CD4-positive, alpha-beta T cell treated with Interleukin-4 for 1 hour (primary cell): ENCODE measurements at regions not wholly inside any gene's neighbourhood (a gene's known extent, or its start where the extent isn't known, plus 50 kb on each side); places are given as distances from the start of the nearest gene placed in this dataset.
"Not testable (repeated sequence)": the region's sequence is repeated elsewhere in the genome, so short reads cannot be mapped to it uniquely, and the experiment has no call there.

Experiments used
- DNase-seq, 2 donors: peaks; one replicate each; pipeline ENCODE4 v3.0.0-alpha.2; 2020 to 2022

DNA sequence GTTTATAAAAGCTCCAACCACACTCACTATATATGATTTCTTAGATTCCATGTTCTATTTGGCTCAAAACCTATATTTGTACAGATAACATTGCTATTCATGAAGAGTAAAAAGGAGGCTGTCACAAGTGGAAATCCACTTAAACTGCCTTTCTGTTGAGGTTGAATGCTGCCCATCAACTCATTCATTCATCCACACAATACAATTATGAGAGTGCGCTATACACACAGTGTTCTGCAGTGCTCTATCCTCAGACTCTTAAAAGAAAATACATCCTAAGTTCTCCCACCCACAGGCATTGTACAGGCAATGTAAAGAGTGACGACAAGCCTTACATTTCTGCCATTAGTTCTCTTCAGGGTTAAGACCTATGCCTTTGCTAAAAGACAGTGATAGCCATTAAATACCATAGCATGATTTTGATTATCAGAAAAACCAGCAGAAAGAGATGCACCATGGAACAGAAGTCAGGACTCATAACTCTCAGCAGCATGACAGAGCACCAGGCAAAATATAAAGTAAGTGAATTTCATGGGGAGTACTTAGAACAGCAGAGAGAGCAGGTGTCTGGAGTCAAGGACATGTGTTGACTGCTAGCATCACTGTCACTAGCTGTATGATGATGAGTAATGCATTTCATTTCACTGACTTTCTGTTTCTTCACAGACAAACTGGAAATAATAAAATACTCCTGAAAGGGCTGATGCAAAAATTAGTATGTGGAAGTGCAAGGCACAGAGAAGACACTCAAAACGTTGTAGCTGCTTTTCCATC, 218.0 kb downstream of the RBM26 start:
- no peak for DNase-seq

DNA sequence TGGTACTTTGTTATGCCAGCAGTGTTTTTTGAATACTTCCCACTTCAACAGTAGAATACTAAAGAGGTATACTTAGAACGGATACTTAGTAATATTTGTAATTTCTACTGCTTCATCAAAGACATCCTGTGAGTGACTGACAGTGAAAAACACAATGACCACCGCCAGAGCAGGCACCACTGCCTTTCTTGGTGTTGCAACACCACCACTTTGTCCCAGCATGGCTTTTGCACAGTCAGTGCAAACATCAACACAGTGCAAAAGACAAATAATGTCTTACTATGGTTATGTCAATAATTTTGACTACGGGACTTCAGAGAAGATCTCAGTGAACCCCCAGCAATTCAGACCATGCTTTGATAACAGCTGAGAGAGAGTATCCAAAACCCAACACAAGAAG, 220.5 kb downstream of the RBM26 start:
- DNase-seq: no peak

DNA sequence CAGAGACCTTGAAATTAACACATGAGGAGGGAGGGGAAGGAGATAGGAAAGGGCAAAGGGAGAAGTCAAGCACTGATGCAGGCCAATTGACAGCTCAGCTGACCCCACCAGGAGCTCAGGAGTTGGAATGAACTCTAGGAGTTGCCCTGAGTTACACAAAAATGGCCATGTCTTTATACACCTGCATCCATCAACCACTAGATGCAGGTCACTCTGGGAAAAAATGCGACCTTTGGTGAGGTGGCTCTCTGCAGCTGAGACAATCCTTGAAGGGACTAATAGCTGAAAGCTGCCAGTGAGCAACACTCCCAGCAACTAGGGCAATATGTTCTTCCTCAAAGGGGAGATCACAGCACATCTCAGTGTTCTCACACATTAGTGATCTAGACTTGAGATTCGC, 222.8 kb downstream of the RBM26 start:
- no peak for DNase-seq

DNA sequence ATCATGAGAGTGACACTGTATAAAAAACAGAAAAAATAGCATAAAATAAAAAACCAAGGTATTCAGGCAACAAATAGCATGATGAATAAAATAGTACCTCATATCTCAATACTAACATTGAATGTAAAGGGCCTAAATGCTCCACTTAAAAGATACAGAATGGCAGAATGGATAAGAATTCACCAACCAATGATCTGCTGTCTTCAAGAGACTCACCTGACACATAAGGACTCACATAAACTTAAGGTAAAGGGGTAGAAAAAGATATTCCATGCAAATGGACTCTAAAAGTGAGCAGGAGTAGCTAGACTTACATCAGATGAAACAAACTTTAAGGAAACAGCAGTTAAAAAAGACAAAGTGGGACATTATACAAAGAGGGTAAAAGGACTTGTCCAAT, 232.4 kb downstream of the RBM26 start:
- not testable (repeated sequence) for DNase-seq

DNA sequence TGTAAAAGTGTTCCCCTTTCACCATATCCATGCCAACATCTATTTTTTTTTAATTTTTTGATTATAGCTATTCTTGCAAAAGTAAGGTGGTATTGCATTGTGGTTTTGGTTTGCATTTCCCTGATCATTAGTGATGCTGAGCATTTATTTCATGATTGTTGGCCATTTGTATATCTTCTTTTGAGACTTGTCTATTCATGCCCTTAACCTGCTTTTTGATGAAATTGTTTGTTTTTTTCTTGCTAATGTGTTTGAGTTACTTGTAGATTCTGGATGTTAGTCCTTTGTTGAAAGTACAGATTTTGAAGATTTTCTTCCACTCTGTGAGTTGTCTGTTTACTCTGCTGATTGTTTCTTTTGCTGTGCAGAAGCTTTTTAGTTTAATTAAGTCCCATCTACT, 233.1 kb downstream of the RBM26 start:
- not testable (repeated sequence) for DNase-seq

DNA sequence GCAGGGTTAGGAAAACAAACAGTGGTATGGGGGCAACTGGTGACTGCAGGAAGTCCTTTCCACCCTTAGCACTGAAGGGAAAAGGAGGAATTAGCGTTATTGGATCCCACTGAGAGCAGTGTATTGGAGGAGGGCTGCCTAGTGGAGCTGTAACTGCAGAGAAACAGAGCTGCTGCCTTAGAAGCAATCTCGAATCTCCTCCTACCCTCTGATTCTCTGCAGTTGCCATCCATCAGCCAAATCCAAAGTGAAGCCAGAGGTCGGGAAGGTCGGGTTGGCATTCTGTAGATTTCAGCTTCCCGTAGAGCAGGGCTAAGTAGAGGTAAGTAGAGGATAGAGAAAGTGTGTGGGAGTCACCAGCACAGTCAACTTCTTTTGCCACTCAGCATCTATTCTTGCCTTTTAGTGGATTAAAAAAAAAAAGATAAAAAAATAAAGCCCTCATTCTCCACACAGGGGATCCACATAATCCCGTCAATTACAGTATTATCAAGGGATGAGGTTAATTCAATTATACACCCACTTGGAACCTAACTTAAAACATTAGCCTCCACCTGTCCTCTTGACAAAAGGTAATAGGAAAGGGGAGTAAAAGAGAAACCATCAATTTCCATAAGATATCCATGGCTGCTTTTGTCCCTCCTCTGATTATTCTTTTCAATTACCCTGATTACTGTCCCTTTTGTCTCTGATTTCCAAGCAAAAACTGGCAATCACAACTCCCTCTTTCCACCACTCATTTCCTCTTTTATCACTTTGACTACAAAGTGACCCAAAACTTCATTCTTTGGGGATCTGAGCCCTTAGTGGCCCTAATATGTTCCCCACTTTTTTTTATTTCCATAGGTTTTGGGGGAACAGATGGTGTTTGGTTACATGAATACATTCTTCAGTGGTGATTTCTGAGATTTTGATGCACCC, 234.7 kb downstream of the RBM26 start:
- no peak for DNase-seq

DNA sequence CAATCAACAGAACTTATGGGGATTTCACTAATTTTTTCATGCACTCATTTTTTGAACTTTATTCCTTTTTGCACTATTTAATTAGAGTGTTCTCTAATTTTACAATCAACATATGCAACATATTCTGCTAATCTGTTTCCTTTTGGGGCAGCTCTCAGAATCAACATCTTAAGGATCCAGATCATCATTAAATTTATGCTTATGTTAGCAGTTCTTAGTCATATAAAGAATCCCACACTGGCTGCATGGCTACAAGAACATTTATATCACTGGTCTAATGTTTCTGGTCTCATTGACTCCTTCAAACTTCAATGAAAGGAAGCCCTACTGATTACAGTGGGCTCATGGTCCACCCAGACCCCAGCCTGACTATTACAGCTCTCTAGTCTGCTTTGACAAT, 245.2 kb downstream of the RBM26 start:
- no peak for DNase-seq

DNA sequence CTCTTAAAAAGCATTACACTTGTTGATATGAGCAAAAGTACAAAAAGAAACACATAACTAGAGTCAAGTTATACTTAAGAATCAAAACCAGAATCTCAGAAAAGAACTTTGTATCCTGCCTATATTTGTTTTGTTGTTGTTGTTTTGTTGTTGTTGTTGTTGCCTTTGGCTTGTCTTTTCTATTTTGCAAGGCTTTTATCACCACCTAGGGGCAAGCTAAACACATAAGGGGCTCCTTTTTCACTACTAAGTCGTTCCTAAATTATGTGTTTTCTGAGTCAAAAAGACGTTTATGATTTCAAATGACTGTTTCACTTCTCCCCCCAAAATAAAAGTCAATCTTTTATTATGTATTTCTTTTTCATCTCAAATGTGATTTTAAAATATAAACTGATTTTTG, 250.2 kb downstream of the RBM26 start:
- DNase-seq: no peak

DNA sequence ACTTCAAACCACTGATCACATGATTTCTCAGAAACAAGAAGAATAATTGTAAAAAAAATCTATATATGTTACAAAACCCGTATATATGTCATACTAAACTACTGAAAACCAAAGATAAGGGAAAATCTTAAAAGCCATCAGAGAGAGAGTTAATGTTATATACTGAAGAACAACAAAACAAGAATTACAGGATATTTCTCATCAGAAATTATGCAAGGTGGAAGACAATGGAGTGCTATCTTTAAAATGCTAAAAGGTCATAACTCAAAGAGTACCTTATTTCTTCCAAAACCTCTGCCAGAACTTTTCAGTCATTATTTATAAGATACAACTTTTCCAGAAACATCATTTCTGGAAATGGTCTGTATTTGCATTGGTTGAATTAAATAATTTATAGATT, 256.8 kb downstream of the RBM26 start:
- no peak for DNase-seq

DNA sequence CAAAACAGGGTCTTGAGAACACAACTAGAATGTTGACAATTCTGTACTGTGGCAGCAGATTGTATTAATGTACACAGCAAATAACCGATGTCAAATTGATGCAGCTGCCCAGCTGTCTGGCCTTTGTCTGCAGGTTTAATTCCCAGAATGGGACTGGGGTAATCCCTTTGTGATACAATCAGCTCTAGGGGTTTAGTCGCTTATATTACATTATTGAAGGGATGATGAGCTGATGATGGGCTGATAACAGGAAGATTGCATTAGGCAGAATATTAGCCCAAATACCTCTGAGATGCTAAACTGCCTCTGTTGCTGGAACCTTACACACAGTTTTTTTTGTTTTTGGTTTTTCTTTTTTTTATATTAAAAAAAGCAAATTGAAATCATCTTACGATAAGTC, 265.0 kb downstream of the RBM26 start:
- no peak for DNase-seq

DNA sequence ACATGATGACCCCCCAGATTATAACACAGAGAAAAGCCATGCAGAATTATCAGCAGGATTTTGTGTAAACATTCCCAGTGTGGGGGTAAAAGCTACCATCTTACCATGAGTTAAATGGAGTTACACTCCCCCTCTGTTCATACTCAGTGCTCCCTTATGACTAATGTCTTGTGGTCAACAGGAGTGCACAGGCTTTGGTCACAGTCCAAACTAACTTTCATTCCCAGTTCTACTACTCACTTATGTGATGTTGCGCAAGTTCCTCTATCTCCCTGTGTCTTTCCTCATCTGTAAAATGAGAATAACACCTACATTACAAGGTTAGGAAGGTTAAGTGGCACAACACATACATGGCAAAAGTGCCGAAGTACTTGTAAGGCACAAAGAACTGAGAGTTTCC, 277.9 kb downstream of the RBM26 start:
- no peak for DNase-seq

DNA sequence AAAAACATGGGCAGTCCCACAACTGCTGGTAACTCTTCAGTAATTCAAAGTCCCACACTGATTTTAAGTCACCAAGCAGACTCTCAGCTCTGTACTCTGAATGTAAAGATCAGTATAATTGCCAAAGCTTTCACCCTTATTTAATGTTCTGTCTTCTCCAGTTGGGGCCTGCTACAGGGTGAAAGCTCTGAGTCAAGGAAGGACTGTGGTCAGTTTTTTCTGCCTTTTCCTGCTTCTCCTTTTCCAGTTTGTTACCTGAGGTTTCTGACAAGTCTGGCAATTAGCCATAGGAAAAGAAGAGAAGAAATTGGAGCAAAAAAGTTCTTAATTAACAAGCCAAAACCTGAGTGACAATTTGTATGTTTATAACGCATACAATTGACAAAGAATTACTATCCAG, 279.3 kb downstream of the RBM26 start:
- no peak for DNase-seq

DNA sequence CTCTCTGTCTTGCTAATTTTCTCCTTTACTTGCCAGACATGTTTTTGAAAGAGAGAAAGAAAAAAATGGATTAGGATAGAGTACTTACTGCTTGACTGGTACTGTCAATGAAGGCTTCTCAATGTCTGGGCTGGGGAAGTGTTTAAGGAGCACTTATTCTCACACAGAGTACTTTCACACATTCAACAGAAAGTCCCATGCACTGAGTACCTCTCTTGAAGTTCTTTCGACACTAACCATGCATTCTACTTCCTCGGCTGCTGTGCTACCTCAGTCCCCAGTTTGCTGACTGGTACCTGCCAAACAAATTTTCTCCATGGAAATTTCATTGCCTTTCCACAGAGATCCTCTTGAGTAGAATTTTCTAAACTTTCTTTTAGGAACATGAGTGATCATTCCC, 281.9 kb downstream of the RBM26 start:
- no peak for DNase-seq

DNA sequence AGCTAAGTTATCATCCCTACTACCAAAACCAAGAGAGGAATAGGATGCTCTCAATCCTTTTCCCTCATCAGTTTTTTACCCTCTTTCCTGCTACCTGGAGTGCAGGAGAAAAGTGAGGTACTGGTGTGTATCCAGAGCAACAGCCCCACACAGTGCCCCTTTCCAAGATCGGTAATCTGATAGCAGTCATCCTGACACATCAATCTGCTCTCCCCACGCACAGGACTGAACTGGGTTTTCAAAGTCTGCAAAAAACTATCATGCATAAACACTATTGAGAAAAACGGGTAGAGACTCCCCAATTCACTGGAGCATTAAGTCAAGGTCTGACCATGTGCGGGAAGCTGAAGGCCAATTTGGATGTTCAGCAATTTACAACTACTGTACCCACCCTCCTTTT, 284.8 kb downstream of the RBM26 start:
- DNase-seq: no peak

DNA sequence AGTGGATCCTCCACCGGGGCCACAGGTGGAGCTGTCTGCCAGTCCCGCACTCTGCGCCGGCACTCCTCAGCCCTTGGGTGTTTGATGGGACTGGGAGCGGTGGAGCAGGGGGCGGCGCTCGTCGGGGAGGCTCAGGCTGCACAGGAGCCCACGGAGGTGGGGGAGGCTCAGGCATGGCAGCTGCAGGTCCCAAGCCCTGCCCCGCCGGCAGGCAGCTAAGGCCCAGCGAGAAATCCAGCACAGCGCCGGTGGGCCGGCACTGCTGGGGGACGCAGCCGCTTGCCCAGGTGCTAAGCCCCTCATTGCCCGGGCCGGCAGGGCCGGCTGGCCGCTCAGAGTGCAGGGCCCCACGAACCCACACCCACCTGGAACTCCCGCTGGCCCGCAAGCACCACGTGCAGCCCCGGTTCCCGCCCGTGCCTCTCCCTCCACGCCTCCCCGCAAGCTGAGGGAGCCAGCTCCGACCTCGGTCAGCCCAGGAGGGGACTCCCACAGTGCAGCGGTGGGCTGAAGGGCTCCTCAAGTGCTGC, 286.4 kb downstream of the RBM26 start:
- DNase-seq: no peak

DNA sequence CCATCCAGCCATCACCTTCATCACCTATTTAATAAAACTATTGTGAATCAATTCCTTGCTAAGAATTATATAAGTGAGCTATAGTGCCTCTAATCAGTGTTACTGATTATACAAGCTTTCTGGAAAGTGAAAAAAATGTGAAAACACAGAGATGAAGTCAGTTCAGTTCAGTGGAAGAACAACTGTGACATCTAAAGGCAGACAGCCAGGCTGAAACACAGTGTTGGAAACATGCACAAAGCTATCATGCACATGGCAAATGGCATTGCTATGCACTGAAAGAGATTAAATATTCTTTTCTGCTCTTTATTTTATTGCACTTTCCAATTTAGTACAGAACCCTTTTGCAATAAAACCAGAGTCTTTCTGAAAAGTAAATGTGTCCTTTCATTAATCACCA, 294.0 kb downstream of the RBM26 start:
- DNase-seq: no peak

DNA sequence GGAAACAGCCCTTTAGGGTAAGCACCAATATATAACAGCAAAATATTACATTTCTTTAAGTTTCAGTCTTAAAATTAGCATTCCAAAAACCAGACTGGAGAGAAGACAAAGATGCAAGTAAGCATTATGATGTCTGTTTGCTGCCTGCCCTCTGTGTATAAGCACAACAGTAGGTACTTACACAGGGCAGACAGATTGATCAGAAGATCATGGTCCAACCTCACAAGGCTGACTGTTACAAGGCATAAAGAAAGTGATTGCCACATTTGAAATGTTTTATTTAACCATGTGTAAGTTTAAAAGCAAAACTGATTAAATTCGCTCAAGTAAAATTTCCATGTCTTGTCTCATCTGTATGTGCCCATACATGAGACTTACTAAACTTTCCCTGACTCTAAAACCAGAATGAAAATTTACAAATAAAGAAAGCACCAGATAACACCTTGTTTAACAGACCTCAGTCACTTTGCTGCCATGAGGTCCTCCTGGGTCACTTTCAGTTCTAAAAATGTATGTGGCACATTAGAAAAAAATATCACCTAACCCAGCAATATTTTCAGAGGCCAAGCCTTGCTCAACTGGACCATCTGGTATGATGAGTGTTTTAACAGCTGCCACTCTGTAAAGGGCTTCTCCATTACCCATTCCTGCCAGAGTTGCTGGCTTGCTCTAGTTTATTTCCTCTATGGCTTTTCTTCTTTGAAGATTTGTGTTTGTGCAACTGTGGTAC, 297.0 kb downstream of the RBM26 start:
- DNase-seq: no peak

DNA sequence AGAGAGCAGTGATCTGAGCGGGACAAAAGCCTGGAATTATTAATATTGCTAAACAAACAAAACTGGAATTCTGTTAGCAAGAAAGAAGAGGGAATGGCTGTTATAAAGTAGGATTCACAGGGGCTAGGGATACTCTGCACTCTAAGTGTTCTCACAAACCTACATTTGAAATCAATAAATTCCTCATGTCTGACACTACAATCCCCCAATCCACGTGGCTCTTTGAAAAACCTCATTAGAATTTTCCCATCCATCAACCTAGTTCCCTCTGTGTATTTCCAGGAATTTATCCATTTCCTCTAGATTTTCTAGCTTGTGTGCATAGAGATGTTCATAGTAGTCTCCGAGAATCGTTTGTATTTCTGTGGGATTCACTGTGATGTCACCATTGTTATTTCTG, 307.5 kb downstream of the RBM26 start:
- no peak for DNase-seq

DNA sequence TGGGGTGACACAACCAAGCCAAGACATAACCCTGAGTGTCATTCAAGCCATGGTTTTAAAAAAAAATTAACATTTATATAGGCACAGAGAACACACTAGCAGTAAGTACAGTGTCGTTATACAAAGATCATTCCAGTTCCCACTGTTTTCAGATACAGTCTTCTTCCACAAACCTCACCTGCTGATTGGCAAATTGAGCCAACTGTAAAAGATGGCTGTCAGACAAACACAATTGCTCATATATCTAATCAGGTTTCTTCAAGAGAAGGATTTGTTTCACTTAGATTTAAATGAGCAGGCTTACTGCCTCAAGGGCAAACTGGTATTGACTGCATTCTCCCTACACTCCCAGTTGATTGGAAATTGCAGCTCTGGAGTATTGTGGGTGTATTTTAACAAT, 308.9 kb downstream of the RBM26 start:
- DNase-seq: no peak

DNA sequence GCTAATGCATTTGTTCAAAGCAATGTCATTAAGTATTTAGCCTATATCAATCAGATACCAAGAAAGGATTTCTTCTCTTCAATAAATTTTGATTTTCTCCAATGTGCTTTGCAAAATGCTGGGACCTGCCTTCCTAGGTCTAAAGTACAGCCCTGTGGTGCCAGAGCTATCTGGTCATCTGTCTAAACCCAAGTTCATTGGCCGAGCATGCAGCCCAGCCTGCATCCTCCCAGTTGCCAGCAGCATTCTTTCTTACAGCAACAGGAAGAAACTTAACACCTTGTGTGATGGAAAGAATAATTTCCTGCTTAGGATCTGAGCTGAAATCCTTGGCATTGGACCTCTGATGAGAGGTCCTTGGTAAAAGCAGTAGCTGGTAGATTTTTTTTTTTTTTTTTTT, 310.0 kb downstream of the RBM26 start:
- DNase-seq: no peak

DNA sequence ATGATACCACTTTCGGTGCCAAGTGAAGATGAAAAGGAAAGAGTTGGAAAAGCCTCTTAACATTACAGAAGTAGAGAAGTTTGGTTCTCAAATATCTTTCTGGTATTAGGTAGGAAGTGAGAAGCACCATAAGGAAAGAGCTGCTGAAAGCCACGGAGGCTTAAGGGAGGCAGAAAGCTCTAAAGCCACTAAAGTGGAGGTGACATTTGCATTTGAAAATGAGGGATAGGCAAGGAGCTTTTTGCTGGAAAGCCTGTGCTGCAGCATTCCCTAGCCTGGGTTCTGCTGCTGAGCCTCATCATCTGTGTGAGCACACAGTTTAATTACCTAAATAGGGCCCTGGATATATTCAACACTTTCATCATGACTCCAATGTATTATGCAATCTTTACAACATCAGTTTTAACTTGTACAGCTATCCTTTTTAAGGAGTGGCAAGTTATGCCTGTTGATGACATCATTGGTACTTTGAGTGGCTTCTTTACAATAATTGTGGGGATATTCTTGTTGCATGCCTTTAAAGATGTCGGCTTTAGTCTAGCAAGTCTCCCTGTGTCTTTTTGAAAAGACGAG, 315.4 kb downstream of the RBM26 start:
- DNase-seq: no peak

DNA sequence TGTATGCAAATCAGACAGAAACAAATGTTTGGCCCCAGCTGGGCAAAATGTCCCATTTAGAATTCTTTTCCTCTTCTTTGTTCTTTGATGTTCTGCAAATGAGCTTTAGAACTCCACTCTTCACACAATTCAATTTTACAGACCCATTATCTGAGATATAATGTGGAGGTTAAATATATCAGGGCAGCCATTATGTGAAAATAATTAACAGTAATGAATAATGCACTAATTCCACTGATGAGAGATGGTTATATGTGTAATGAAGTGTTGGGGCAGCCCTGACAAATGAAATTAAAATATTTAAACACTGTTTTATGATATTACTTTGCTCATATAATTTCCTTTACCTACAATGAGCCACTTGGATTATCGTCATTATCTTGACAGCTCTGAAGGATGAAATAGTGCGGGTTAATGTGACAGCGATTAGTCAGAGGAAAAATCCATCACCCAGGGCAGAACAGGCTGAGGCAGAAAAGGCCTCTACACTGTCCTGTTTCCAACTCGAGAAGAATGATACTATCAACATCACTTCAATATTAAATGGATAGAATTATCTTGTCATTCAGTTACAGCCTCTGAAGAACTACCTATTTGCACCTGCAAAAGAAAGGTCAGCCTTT, 321.1 kb downstream of the RBM26 start:
- no peak for DNase-seq

DNA sequence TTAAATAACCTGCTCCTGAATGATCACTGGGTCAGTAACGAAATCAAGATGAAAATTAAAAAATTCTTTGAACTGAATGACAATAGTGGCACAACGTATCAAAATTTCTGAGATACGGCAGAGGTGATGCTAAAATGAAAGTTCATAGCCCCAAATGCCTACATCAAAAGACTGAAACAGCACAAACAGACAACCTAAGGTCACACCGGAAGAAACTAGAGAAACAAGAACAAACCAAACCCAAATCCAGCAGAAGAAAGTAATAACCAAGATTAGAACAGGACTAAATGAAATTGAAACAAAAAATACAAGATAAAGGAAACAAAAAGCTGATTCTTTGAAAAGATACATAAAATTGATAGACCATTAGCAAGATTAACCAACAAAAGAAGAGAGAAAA, 324.1 kb downstream of the RBM26 start:
- no peak for DNase-seq
